Thoracic aorta (tissue), 2 donors: ENCODE measurements at regions not wholly inside any gene's neighbourhood (a gene's known extent, or its start where the extent isn't known, plus 50 kb on each side); places are given as distances from the start of the nearest gene placed in this dataset.
"Not testable (repeated sequence)": the region's sequence is repeated elsewhere in the genome, so short reads cannot be mapped to it uniquely, and the experiment has no call there.

ENCODE experiments used
- ATAC-seq: fragments of 150-250 bp; one replicate; pipeline ENCODE4 v1.8.0; 2017; ENCODE audit warnings: low read depth; ENCODE audit not compliant: insufficient number of reproducible peaks, low FRiP score
- DNase-seq: peaks from one replicate; pipeline ENCODE4 v3.0.0-alpha.2; 2020; ENCODE audit warnings: low spot score
- H3K27ac ChIP-seq, 2 donors: fragments of 200-600 bp; sonication (generic); 1 replicate in 1 of 2; 2 replicates in 1 of 2; pipeline ENCODE4 v1.5.1; 2016; ENCODE audit warnings: mild to moderate bottlenecking in 2 of 2, moderate library complexity in 2 of 2
- H3K27me3 ChIP-seq: fragments of 200-600 bp; sonication (generic); replicated peaks from 2 replicates; pipeline ENCODE4 v1.6.0; 2016; ENCODE audit warnings: mild to moderate bottlenecking; ENCODE audit not compliant: insufficient read depth
- H3K36me3 ChIP-seq: fragments of 200-600 bp; sonication (generic); one replicate; pipeline ENCODE4 v1.5.1; 2016
- H3K4me1 ChIP-seq, 2 donors: fragments of 200-600 bp; sonication (generic); 1 replicate in 1 of 2; 2 replicates in 1 of 2; pipeline versions ENCODE4 v1.5.1 to v1.6.0; 2016; ENCODE audit warnings: low read depth in 2 of 2, mild to moderate bottlenecking in 1 of 2; ENCODE audit not compliant: control insufficient read depth in 1 of 2
- H3K4me3 ChIP-seq: fragments of 200-600 bp; sonication (generic); 2 replicates; pipeline ENCODE4 v1.5.1; 2016; ENCODE audit warnings: mild to moderate bottlenecking
- H3K9me3 ChIP-seq: fragments of 200-600 bp; sonication (generic); 2 replicates; pipeline ENCODE4 v1.5.1; 2016
- TF ChIP-seq, protein P1 (sequence below): fragments of 200-600 bp; sonication (generic); IDR thresholded peaks from one replicate; pipeline ENCODE4 v1.5.1; 2019; ENCODE audit warnings: antibody characterized with exemption

DNA sequence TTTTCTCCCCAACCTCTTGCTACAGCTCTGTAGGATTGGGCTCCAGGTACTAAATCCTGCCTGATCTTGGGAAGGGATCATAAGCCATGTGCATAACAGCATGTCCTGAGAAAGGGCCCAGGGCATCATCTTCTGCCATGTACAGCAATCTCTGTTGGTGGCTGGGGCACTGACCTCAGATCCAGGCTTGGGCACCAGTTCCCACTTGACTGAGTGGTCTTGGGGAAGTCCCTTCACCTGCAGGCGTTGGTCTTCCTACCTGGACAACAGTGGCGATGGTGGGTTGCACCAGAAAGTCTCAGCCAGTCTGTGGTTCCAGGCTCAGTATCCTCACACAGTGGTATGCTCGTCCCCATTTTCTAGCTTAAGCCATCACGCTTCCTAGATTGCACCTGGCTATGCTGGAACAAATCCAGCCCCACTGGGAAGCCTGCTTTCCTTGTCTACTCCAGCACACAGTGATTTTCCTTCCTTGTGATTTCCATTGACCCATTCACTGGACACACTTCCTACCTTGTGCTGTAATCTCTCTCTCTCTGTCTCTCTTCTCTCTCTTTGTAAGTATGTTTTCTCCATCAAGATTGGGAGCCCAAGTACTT lies 121.7 kb upstream of the PITX1 start:
- Histone ChIP-seq H3K9me3 (peaks cover 14% of the 10 kb centered on the region), H3K27ac (no peak overlapping the region), H3K4me3 (no peak overlapping the region), H3K36me3 (no peaks in the 10 kb centered on the region), H3K27me3 (no peaks in the 10 kb centered on the region), H3K4me1 (no peaks in the 10 kb centered on the region)
- DNase-seq (no peak), ATAC-seq (no peak)
- TF ChIP-seq, protein P1, sequence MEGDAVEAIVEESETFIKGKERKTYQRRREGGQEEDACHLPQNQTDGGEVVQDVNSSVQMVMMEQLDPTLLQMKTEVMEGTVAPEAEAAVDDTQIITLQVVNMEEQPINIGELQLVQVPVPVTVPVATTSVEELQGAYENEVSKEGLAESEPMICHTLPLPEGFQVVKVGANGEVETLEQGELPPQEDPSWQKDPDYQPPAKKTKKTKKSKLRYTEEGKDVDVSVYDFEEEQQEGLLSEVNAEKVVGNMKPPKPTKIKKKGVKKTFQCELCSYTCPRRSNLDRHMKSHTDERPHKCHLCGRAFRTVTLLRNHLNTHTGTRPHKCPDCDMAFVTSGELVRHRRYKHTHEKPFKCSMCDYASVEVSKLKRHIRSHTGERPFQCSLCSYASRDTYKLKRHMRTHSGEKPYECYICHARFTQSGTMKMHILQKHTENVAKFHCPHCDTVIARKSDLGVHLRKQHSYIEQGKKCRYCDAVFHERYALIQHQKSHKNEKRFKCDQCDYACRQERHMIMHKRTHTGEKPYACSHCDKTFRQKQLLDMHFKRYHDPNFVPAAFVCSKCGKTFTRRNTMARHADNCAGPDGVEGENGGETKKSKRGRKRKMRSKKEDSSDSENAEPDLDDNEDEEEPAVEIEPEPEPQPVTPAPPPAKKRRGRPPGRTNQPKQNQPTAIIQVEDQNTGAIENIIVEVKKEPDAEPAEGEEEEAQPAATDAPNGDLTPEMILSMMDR, result no peak

DNA sequence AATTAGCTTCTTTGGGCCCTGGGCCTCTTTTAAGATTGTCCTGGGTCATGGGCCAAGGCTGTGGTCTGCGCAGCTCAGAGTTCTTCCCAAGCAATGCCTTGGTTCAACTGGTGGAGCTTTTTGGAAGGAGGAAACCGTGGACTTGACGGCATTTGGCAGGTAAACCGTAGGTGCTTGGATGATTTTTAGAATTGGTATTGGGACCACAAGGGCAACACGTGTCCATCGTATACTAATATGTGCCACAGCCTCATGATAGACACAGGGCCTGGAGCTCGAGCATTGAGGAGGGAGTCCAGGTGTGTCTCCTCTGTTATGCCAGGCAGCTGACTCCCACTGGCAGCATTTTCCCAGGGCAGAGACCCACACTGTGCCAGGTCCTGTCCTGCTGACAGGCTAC lies 120.9 kb upstream of the PITX1 start:
- Histone ChIP-seq H3K27me3 (no peaks in the 10 kb centered on the region), H3K27ac (no peak overlapping the region), H3K9me3 (peaks cover 14% of the 10 kb centered on the region), H3K36me3 (no peaks in the 10 kb centered on the region), H3K4me1 (no peaks in the 10 kb centered on the region), H3K4me3 (no peak overlapping the region)
- DNase-seq, result no peak
- TF ChIP-seq, protein P1, result no peak
- ATAC-seq, result no peak

DNA sequence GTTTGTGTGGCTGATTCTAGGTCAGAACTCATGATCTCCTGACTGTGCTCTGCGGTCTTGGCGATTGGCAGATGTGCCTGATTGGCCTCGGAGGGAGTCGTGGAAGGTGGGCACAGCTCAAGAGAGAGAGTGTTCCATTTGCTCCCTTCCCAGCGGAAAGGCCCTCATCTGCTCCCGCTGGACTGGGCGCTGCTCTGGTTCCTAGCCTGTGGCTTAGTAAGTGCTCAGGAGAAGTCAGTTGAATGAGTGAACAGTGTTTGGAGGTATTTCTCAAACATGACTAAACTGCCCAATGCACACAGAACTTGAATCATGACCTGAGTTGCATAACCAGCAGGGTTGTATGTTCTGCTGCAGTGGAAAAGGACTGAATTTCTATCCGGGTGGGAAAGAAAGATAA lies 120.2 kb upstream of the PITX1 start:
- TF ChIP-seq, protein P1, result no peak
- Histone ChIP-seq H3K9me3 (peaks cover 14% of the 10 kb centered on the region), H3K4me3 (no peak overlapping the region), H3K27ac (no peak overlapping the region), H3K36me3 (no peaks in the 10 kb centered on the region), H3K27me3 (no peaks in the 10 kb centered on the region), H3K4me1 (no peaks in the 10 kb centered on the region)
- no peak for DNase-seq
- no peak for ATAC-seq

- Histone ChIP-seq H3K4me1 (no peaks in the 10 kb centered on the region), H3K4me3 (no peak overlapping the region), H3K36me3 (no peaks in the 10 kb centered on the region), H3K9me3 (peaks cover 9% of the 10 kb centered on the region), H3K27me3 (no peaks in the 10 kb centered on the region), H3K27ac (no peak overlapping the region)
- no peak for ATAC-seq
- TF ChIP-seq, protein P1, result no peak
- DNase-seq, result no peak
These were observed 119.6 kb upstream of the PITX1 start for GRCh38 chr5:135153661-135154060.

DNA sequence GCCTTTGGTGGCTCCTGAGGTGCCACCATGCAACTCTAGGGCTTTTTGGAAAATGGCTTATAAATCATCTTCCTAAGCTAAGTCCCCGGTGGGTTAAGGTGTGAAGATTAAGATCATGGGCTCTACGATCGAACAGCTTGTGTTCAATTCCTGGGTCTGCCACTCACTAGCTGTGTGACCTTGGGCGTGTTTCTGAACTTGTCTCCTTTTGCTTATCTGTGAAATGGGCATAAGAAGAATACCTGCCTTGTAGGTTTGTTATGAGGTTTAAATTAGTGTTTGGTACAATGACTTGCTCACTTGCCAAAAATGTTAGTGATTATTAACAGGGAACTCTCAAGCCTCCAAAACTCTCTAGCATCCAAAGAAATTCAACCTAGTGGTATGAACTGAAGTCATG lies 119.2 kb upstream of the PITX1 start:
- DNase-seq, result no peak
- H3K9me3 ChIP-seq, result peaks cover 7% of the 10 kb centered on the region
- no peaks in the 10 kb centered on the region for H3K27me3 ChIP-seq
- no peak overlapping the region for H3K4me3 ChIP-seq
- no peak overlapping the region for H3K27ac ChIP-seq
- ATAC-seq, result no peak
- TF ChIP-seq, protein P1, result no peak
- no peaks in the 10 kb centered on the region for H3K4me1 ChIP-seq
- H3K36me3 ChIP-seq, result no peaks in the 10 kb centered on the region

DNA sequence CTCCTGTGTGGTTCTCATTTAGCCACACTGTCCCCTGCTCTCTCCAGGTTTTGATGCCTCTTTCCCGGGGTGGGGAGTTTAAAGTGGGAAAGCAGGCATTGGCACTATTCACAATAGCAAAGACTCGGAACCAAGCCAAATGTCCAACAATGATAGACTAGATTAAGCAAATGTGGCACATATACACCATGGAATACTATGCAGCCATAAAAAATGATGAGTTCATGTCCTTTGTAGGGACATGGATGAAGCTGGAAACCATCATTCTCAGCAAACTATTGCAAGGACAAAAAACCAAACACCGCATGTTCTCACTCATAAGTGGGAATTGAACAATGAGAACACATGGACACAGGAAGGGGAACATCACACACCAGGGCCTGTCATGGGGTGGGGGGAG lies 117.6 kb upstream of the PITX1 start:
- not testable (repeated sequence) for DNase-seq, ATAC-seq, H3K27ac ChIP-seq, H3K4me1 ChIP-seq, H3K27me3 ChIP-seq, H3K4me3 ChIP-seq, H3K9me3 ChIP-seq, H3K36me3 ChIP-seq
